Panc1 (cell line): ENCODE measurements at regions not wholly inside any gene's neighbourhood (a gene's known extent, or its start where the extent isn't known, plus 50 kb on each side); places are given as distances from the start of the nearest gene placed in this dataset.

ENCODE experiments used
- CTCF ChIP-seq: fragments of 450-650 bp; IDR thresholded peaks from 2 replicates; pipeline ENCODE4 v1.5.1; 2017; ENCODE audit warnings: mild to moderate bottlenecking
- POLR2AphosphoS5 ChIP-seq: IDR thresholded peaks from 2 replicates; pipeline ENCODE4 v1.6.1; 2012; ENCODE audit warnings: mild to moderate bottlenecking, low read depth, low read length, moderate library complexity
- REST ChIP-seq, 2 experiments: IDR thresholded peaks; 2 replicates each; pipeline ENCODE4 v1.6.1; 2011 to 2012; ENCODE audit warnings: low read depth in 2 of 2, control low read depth in 1 of 2, low read length in 1 of 2, mild to moderate bottlenecking in 1 of 2, moderate library complexity in 1 of 2; ENCODE audit not compliant: insufficient read depth in 1 of 2

- TF ChIP-seq CTCF (no peak), REST (IDR thresholded peaks at IDR 0.05; ENCODE audit: insufficient read depth in 1 of 2, low read depth in 2 of 2, low read length in 1 of 2) (no peak), POLR2AphosphoS5 (no peak)
Observed at GRCh38 chr1:115577513-115577912, 64.3 kb upstream of the VANGL1 start.
